HCT116 (cell line): ENCODE measurements at regions not wholly inside any gene's neighbourhood (a gene's known extent, or its start where the extent isn't known, plus 50 kb on each side); places are given as distances from the start of the nearest gene placed in this dataset.

Experiments used
- ATAC-seq: fragments of 200-7000 bp; cut with Tn5 transposase; 2 replicates; pipeline ENCODE4 v1.9.1; 2020; ENCODE audit warnings: mild to moderate bottlenecking, moderate library complexity
- BruUV-seq: library from RNA; stranded (reverse); fragments of 400-500 nt; replicated peaks from 2 replicates; lab custom pipeline; 2021; lab: Mats Ljungman, UMichigan
- CTCF ChIA-PET: fragments of 300-600 bp; sonication (Branson Sonifier 250); formaldehyde crosslinking; loops from one replicate; lab custom pipeline; 2021; ENCODE audit warnings: antibody characterized with exemption; lab: Charles Lee
- POLR2A ChIA-PET: fragments of 300-600, 350-600 bp; sonication (Branson Sonifier 250); formaldehyde crosslinking; loops from one replicate; lab custom pipeline; 2021; ENCODE audit warnings: antibody characterized with exemption; lab: Charles Lee
- RAD21 ChIA-PET, 2 experiments: fragments of 300-600 bp; sonication (Branson Sonifier 250); formaldehyde crosslinking; loops; one replicate each; lab custom pipeline; 2023; ENCODE audit warnings: low total read pairs in 2 of 2; ENCODE audit not compliant: uncharacterized antibody in 2 of 2, unreplicated experiment in 2 of 2, low non-redundant PET in 1 of 2; lab: Charles Lee
- DNase-seq: peaks from one replicate; pipeline ENCODE4 v3.0.0-alpha.2; 2010; ENCODE audit warnings: low read depth, low spot score
- H2AFZ ChIP-seq: fragments of 200-600 bp; shearing (Covaris generic), sonication (generic); 2 replicates; pipeline ENCODE4 v1.6.1; 2017; ENCODE audit warnings: low read depth, mixed run types, mixed read lengths, antibody characterized with exemption, low read length; ENCODE audit not compliant: poor library complexity, severe bottlenecking
- H3K27ac ChIP-seq: 2 replicates; pipeline ENCODE4 v1.5.1; 2012; ENCODE audit warnings: low read depth, low read length
- H3K27me3 ChIP-seq: fragments of 200-600 bp; sonication (generic); 2 replicates; pipeline ENCODE4 v1.6.1; 2016; ENCODE audit warnings: mixed run types, low read length, mixed read lengths; ENCODE audit not compliant: insufficient read depth
- H3K36me3 ChIP-seq, 2 experiments: fragments of 200-500 bp in 1 of 2; fragments of 200-600 bp in 1 of 2; sonication (Bioruptor generic) in 1 of 2; sonication (generic) in 1 of 2; 2 replicates each; pipeline versions ENCODE4 v1.5.1 to v1.6.1; 2014 to 2016; ENCODE audit warnings: low read length in 2 of 2, inconsistent platforms in 1 of 2, mixed read lengths in 1 of 2, mixed run types in 1 of 2; ENCODE audit not compliant: insufficient read depth in 2 of 2, control insufficient read depth in 1 of 2
- H3K4me1 ChIP-seq, 2 experiments: fragments of 200-600 bp in 1 of 2; sonication (generic) in 1 of 2; 2 replicates each; pipeline versions ENCODE4 v1.5.1 to v1.6.1; 2012 to 2017; ENCODE audit warnings: low read length in 2 of 2, inconsistent platforms in 1 of 2, mild to moderate bottlenecking in 1 of 2, mixed read lengths in 1 of 2, mixed run types in 1 of 2, moderate library complexity in 1 of 2; ENCODE audit not compliant: insufficient read depth in 2 of 2, control insufficient read depth in 1 of 2
- H3K4me2 ChIP-seq: fragments of 200-600 bp; sonication (generic); 2 replicates; pipeline ENCODE4 v1.6.1; 2017; ENCODE audit warnings: mixed run types, low read length, mixed read lengths
- H3K4me3 ChIP-seq, 2 experiments: fragments of 200-600 bp in 1 of 2; sonication (generic) in 1 of 2; replicated peaks in 1 of 2; 2 replicates each; pipeline ENCODE4 v1.5.1; 2011 to 2016; ENCODE audit warnings: low read length in 2 of 2, control low read depth in 1 of 2, low read depth in 1 of 2, mild to moderate bottlenecking in 1 of 2, mixed read lengths in 1 of 2, mixed run types in 1 of 2
- H3K79me2 ChIP-seq: fragments of 200-600 bp; sonication (generic); 2 replicates; pipeline ENCODE4 v1.6.1; 2017; ENCODE audit warnings: mild to moderate bottlenecking, mixed run types, low read length, moderate library complexity, mixed read lengths; ENCODE audit not compliant: insufficient read depth
- H3K9ac ChIP-seq: fragments of 200-600 bp; sonication (generic); 2 replicates; pipeline ENCODE4 v1.6.1; 2016; ENCODE audit warnings: low read length, mixed read lengths
- H3K9me2 ChIP-seq: fragments of 200-600 bp; sonication (generic), shearing (Covaris generic); 2 replicates; pipeline ENCODE4 v1.6.1; 2017; ENCODE audit warnings: mixed run types, mild to moderate bottlenecking, moderate library complexity; ENCODE audit not compliant: insufficient read depth
- H3K9me3 ChIP-seq, 2 experiments: fragments of 200-500 bp in 1 of 2; fragments of 200-600 bp in 1 of 2; sonication (Bioruptor generic) in 1 of 2; sonication (generic) in 1 of 2; 2 replicates each; pipeline ENCODE4 v1.6.1; 2014 to 2017; ENCODE audit warnings: low read length in 2 of 2, mixed read lengths in 2 of 2, inconsistent platforms in 1 of 2, low read depth in 1 of 2, mild to moderate bottlenecking in 1 of 2, mixed run types in 1 of 2, moderate library complexity in 1 of 2; ENCODE audit not compliant: control insufficient read depth in 1 of 2, insufficient read depth in 1 of 2
- H4K20me1 ChIP-seq: fragments of 200-600 bp; sonication (generic), shearing (Covaris generic); 2 replicates; pipeline ENCODE4 v1.6.1; 2017; ENCODE audit warnings: mixed run types, mild to moderate bottlenecking, moderate library complexity; ENCODE audit not compliant: insufficient read depth
- ATF3 ChIP-seq: IDR thresholded peaks from 2 replicates; pipeline ENCODE4 v1.6.1; 2012
- CBX3 ChIP-seq: IDR thresholded peaks from 2 replicates; pipeline ENCODE4 v1.6.1; 2012; ENCODE audit warnings: low read depth
- CEBPB ChIP-seq: IDR thresholded peaks from 2 replicates; pipeline ENCODE4 v1.6.1; 2012; ENCODE audit warnings: low read depth
- CTCF ChIP-seq, 3 experiments: fragments of 200-600 bp in 1 of 3; sonication (generic) in 1 of 3; IDR thresholded peaks in 2 of 3; conservative IDR thresholded peaks in 1 of 3; 2 replicates each; pipeline ENCODE4 v1.5.1; 2012 to 2017; ENCODE audit warnings: low read depth in 2 of 3, low read length in 2 of 3, antibody characterized with exemption in 1 of 3, borderline replicate concordance in 1 of 3, control low read depth in 1 of 3, mild to moderate bottlenecking in 1 of 3, mixed read lengths in 1 of 3, mixed run types in 1 of 3, moderate library complexity in 1 of 3; ENCODE audit not compliant: insufficient read depth in 1 of 3
- EGR1 ChIP-seq: IDR thresholded peaks from 2 replicates; pipeline ENCODE4 v1.6.1; 2012; ENCODE audit warnings: low read depth
- EZH2 ChIP-seq: fragments of 200-600 bp; sonication (generic); IDR thresholded peaks from 2 replicates; pipeline ENCODE4 v1.6.1; 2017; ENCODE audit warnings: antibody characterized with exemption, mixed run types
- FOSL1 ChIP-seq: IDR thresholded peaks from 2 replicates; pipeline ENCODE4 v1.6.1; 2012; ENCODE audit warnings: low read depth
- JUND ChIP-seq: IDR thresholded peaks from 2 replicates; pipeline ENCODE4 v1.6.1; 2012
- MAX ChIP-seq: IDR thresholded peaks from 2 replicates; pipeline ENCODE4 v1.6.1; 2012
- POLR2A ChIP-seq: IDR thresholded peaks from 2 replicates; pipeline ENCODE4 v1.7.0; 2011; ENCODE audit warnings: borderline replicate concordance; ENCODE audit not compliant: insufficient read depth, insufficient read length; ENCODE audit errors: extremely low read depth
- POLR2AphosphoS5 ChIP-seq: IDR thresholded peaks from 2 replicates; pipeline ENCODE4 v1.6.1; 2011; ENCODE audit warnings: mild to moderate bottlenecking, low read depth, low read length, moderate library complexity
- RAD21 ChIP-seq: IDR thresholded peaks from 2 replicates; pipeline ENCODE4 v1.6.1; 2012; ENCODE audit warnings: low read depth, mild to moderate bottlenecking
- SIN3A ChIP-seq: IDR thresholded peaks from 2 replicates; pipeline ENCODE4 v1.6.1; 2012; ENCODE audit warnings: low read depth
- SP1 ChIP-seq: IDR thresholded peaks from 2 replicates; pipeline ENCODE4 v1.6.1; 2012; ENCODE audit warnings: low read depth
- SRF ChIP-seq: IDR thresholded peaks from 2 replicates; pipeline ENCODE4 v1.6.1; 2012; ENCODE audit warnings: low read depth
- YY1 ChIP-seq: IDR thresholded peaks from 2 replicates; pipeline ENCODE4 v1.6.1; 2011; ENCODE audit warnings: low read length, low read depth, moderate library complexity, mild to moderate bottlenecking; ENCODE audit not compliant: insufficient replicate concordance; ENCODE audit errors: extremely low read depth
- ZBTB33 ChIP-seq: IDR thresholded peaks from 2 replicates; pipeline ENCODE4 v1.6.1; 2011; ENCODE audit warnings: mild to moderate bottlenecking, low read length, moderate library complexity; ENCODE audit not compliant: insufficient replicate concordance; ENCODE audit errors: extremely low read depth
- intact Hi-C: fragments of 100-400 bp; cut with micrococcal nuclease; formaldehyde crosslinking; loops from 2 replicates; pipeline ENCODE4 v1.10.0; 2022

GRCh38 chr4:67393699-67394281, 151.5 kb downstream of the CENPC start (continued):
- TF ChIP-seq CTCF (IDR thresholded peaks at IDR 0.05 in 2 of 3, conservative IDR thresholded peaks at IDR 0.05 in 1 of 3; ENCODE audit: borderline replicate concordance in 1 of 3, insufficient read depth in 1 of 3, low read depth in 2 of 3, low read length in 2 of 3): peak; percentile 14 to 80 (median 35); a peak in 3 of 6 replicates
- no peak for TF ChIP-seq CBX3

GRCh38 chr4:67393007-67393406, 152.3 kb downstream of the CENPC start:
- DNase-seq (no peak), ATAC-seq (no peak)
- CTCF ChIA-PET: no interaction called here
- Histone ChIP-seq H3K4me2 (no peak overlapping the region), H3K9me2 (no peaks in the 10 kb centered on the region), H3K27ac (no peak overlapping the region), H2AFZ (no peak overlapping the region), H3K9ac (no peak overlapping the region), H3K27me3 (0 out of 2 replicates have a peak, but pooled peaks cover 9% of the 10 kb centered on the region), H3K4me3 (no peak overlapping the region), H3K36me3 (no peaks in the 10 kb centered on the region), H3K9me3 (no peaks in the 10 kb centered on the region), H4K20me1 (no peaks in the 10 kb centered on the region), H3K4me1 (no peaks in the 10 kb centered on the region), H3K79me2 (no peaks in the 10 kb centered on the region)
- intact Hi-C loops: no loop called here
- POLR2A ChIA-PET: no interaction called here
- RAD21 ChIA-PET: no interaction called here
- no TSS peak for BruUV-seq
- TF ChIP-seq ZBTB33 (no peak), JUND (no peak), CEBPB (no peak), MAX (no peak), EZH2 (no peak), ATF3 (no peak), EGR1 (no peak), SP1 (no peak), FOSL1 (no peak), YY1 (no peak), CTCF (IDR thresholded peaks at IDR 0.05 in 2 of 3, conservative IDR thresholded peaks at IDR 0.05 in 1 of 3; ENCODE audit: borderline replicate concordance in 1 of 3, insufficient read depth in 1 of 3, low read depth in 2 of 3, low read length in 2 of 3) (no peak), RAD21 (no peak), SIN3A (no peak), POLR2A (no peak), POLR2AphosphoS5 (no peak), SRF (no peak), CBX3 (no peak)
